Thoracic aorta (tissue), 2 donors: ENCODE measurements at regions not wholly inside any gene's neighbourhood (a gene's known extent, or its start where the extent isn't known, plus 50 kb on each side); places are given as distances from the start of the nearest gene placed in this dataset.

Source experiments
- ATAC-seq: fragments of 150-250 bp; one replicate; pipeline ENCODE4 v1.8.0; 2017; ENCODE audit warnings: low read depth; ENCODE audit not compliant: insufficient number of reproducible peaks, low FRiP score
- DNase-seq: peaks from one replicate; pipeline ENCODE4 v3.0.0-alpha.2; 2020; ENCODE audit warnings: low spot score
- H3K27ac ChIP-seq, 2 donors: fragments of 200-600 bp; sonication (generic); 1 replicate in 1 of 2; 2 replicates in 1 of 2; pipeline ENCODE4 v1.5.1; 2016; ENCODE audit warnings: mild to moderate bottlenecking in 2 of 2, moderate library complexity in 2 of 2
- H3K27me3 ChIP-seq: fragments of 200-600 bp; sonication (generic); replicated peaks from 2 replicates; pipeline ENCODE4 v1.6.0; 2016; ENCODE audit warnings: mild to moderate bottlenecking; ENCODE audit not compliant: insufficient read depth
- H3K36me3 ChIP-seq: fragments of 200-600 bp; sonication (generic); one replicate; pipeline ENCODE4 v1.5.1; 2016
- H3K4me1 ChIP-seq, 2 donors: fragments of 200-600 bp; sonication (generic); 1 replicate in 1 of 2; 2 replicates in 1 of 2; pipeline versions ENCODE4 v1.5.1 to v1.6.0; 2016; ENCODE audit warnings: low read depth in 2 of 2, mild to moderate bottlenecking in 1 of 2; ENCODE audit not compliant: control insufficient read depth in 1 of 2
- H3K4me3 ChIP-seq: fragments of 200-600 bp; sonication (generic); 2 replicates; pipeline ENCODE4 v1.5.1; 2016; ENCODE audit warnings: mild to moderate bottlenecking
- H3K9me3 ChIP-seq: fragments of 200-600 bp; sonication (generic); 2 replicates; pipeline ENCODE4 v1.5.1; 2016
- TF ChIP-seq, protein P1 (sequence below): fragments of 200-600 bp; sonication (generic); IDR thresholded peaks from one replicate; pipeline ENCODE4 v1.5.1; 2019; ENCODE audit warnings: antibody characterized with exemption

- Histone ChIP-seq H3K27ac (no peak overlapping the region), H3K4me1 (no peaks in the 10 kb centered on the region), H3K36me3 (no peaks in the 10 kb centered on the region), H3K4me3 (no peak overlapping the region), H3K9me3 (no peaks in the 10 kb centered on the region), H3K27me3 (no peaks in the 10 kb centered on the region)
- TF ChIP-seq, protein P1, sequence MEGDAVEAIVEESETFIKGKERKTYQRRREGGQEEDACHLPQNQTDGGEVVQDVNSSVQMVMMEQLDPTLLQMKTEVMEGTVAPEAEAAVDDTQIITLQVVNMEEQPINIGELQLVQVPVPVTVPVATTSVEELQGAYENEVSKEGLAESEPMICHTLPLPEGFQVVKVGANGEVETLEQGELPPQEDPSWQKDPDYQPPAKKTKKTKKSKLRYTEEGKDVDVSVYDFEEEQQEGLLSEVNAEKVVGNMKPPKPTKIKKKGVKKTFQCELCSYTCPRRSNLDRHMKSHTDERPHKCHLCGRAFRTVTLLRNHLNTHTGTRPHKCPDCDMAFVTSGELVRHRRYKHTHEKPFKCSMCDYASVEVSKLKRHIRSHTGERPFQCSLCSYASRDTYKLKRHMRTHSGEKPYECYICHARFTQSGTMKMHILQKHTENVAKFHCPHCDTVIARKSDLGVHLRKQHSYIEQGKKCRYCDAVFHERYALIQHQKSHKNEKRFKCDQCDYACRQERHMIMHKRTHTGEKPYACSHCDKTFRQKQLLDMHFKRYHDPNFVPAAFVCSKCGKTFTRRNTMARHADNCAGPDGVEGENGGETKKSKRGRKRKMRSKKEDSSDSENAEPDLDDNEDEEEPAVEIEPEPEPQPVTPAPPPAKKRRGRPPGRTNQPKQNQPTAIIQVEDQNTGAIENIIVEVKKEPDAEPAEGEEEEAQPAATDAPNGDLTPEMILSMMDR: no peak
- ATAC-seq (no peak), DNase-seq (no peak)
Measured at GRCh38 chr4:117512414-117512813, 427.0 kb upstream of the TRAM1L1 start.

DNA sequence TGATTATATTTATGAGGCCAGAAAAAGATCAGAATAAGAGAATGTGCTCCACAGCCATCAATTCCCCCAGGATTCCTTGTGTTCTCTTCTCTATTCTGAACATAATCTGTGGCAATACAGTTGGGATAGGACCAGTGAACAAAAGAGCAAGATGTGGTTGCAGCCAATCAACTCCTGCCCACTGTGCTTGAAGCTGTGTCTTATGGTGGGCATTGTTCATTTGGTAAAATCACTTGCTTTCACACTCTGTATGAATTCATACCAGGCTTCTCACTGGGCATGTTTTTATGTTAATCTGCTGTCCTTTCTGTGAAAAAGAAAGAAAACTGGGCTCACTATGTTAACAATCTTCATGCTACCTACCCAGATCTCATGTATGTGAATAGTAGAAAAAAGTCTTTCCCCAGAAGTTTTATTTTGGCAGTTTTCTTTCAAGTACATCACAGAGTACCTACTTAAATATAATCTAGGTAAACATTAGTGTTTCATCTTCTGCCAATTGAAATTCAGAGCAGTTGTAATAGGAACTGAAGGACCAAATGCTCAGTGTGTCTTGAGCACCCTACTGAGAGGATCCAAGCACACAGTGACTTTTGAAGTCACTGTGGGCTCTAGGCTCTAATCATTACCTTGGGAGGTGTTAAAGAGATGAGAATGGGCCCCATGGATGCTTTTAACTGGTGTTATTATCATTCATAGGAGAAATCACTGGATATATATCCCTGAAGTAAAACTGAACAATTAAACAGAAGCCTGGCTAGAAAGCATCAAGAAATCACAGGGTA lies 429.2 kb upstream of the TRAM1L1 start:
- Histone ChIP-seq H3K9me3 (no peaks in the 10 kb centered on the region), H3K36me3 (no peaks in the 10 kb centered on the region), H3K4me3 (no peak overlapping the region), H3K27ac (no peak overlapping the region), H3K4me1 (no peaks in the 10 kb centered on the region), H3K27me3 (no peaks in the 10 kb centered on the region)
- no peak for ATAC-seq
- TF ChIP-seq, protein P1: no peak
- no peak for DNase-seq

GRCh38 chr4:117515921-117516320 lies 430.5 kb upstream of the TRAM1L1 start:
- no peaks in the 10 kb centered on the region for H3K36me3 ChIP-seq
- DNase-seq (no peak), ATAC-seq (no peak)
- no peaks in the 10 kb centered on the region for H3K4me1 ChIP-seq
- no peak overlapping the region for H3K4me3 ChIP-seq
- no peak overlapping the region for H3K27ac ChIP-seq
- TF ChIP-seq, protein P1: no peak
- no peaks in the 10 kb centered on the region for H3K27me3 ChIP-seq
- no peaks in the 10 kb centered on the region for H3K9me3 ChIP-seq

DNA sequence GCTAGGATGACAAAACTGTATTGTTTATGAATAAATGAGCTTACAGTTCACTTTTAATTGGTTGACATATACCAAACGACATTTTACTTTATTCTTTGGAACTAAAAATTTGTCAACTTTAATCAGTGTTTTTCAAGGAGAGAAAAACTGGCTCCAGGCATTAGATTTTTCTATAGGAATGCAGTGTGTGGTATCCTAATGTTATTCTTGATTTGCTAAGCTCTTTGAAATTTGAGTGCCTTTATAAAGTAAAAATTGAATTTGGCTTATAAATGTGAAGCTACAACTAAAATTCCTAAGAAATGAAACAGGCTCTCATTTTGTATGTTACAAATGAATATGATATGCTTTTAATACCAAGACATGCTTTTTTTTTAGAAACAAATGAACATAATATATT lies 442.2 kb upstream of the TRAM1L1 start:
- H3K27me3 ChIP-seq: no peaks in the 10 kb centered on the region
- ATAC-seq: no peak

DNA sequence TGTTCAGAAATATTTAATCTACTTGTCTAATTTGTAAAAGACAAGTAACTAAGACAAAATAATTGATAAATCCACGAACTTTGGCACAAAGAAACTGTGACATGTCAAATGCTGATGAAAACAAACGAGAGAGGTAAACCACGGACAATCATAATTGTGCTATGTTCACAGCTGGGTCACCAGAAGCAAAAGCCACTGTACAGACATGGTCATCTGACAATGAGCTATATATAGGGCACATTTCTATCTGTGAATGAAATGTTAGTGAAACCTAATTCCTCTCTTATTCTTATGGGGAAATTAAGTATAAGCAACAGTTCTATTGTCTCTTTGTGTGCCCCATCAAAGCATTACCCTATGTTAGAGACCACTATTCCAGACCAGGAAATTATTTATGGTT lies 444.0 kb upstream of the TRAM1L1 start:
- DNase-seq (no peak), ATAC-seq (no peak)
- Histone ChIP-seq H3K9me3 (no peaks in the 10 kb centered on the region), H3K4me3 (no peak overlapping the region), H3K27me3 (no peaks in the 10 kb centered on the region), H3K4me1 (no peaks in the 10 kb centered on the region), H3K27ac (no peak overlapping the region), H3K36me3 (no peaks in the 10 kb centered on the region)
- TF ChIP-seq, protein P1: no peak

More for the DNA sequence above, 442.2 kb upstream of the TRAM1L1 start:
- DNase-seq: no peak
- Histone ChIP-seq H3K27ac (no peak overlapping the region), H3K36me3 (no peaks in the 10 kb centered on the region), H3K9me3 (no peaks in the 10 kb centered on the region), H3K4me3 (no peak overlapping the region), H3K4me1 (no peaks in the 10 kb centered on the region)
- TF ChIP-seq, protein P1: no peak
